Breast epithelium (tissue), 3 donors: ENCODE measurements at regions not wholly inside any gene's neighbourhood (a gene's known extent, or its start where the extent isn't known, plus 50 kb on each side); places are given as distances from the start of the nearest gene placed in this dataset.

ENCODE experiments used
- POLR2AphosphoS5 ChIP-seq, 3 donors: sonication (generic); formaldehyde crosslinking; IDR thresholded peaks; one replicate each; pipeline ENCODE4 v1.6.1; 2017; ENCODE audit warnings: antibody characterized with exemption in 3 of 3
- TF ChIP-seq, protein P1 (sequence below), 3 donors: fragments of 450-650 bp; IDR thresholded peaks; one replicate each; pipeline ENCODE4 v1.5.1; 2016 to 2017; ENCODE audit warnings: antibody characterized with exemption in 3 of 3, mild to moderate bottlenecking in 3 of 3, moderate library complexity in 3 of 3

DNA sequence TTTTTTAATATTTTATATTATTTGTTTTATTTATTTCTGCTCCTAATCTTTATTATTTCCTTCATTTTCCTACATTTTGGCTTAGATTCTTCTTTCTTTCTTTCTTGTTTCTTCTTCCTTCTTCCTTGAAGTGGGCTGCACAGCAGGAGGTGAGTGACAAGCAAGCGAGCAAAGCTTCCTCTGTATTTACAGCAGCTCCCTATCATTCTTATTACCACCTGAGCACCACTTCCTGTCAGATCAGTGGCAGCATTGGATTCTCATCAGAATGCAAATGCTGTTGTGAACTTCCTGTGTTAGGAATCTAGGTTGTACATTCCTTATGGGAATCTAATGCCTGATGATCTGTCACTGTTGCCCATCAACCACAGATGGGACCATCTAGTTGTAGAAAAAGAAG lies 784.9 kb upstream of the LUZP2 start:
- no peak for TF ChIP-seq POLR2AphosphoS5 (IDR thresholded peaks at IDR 0.05)
- TF ChIP-seq, protein P1, sequence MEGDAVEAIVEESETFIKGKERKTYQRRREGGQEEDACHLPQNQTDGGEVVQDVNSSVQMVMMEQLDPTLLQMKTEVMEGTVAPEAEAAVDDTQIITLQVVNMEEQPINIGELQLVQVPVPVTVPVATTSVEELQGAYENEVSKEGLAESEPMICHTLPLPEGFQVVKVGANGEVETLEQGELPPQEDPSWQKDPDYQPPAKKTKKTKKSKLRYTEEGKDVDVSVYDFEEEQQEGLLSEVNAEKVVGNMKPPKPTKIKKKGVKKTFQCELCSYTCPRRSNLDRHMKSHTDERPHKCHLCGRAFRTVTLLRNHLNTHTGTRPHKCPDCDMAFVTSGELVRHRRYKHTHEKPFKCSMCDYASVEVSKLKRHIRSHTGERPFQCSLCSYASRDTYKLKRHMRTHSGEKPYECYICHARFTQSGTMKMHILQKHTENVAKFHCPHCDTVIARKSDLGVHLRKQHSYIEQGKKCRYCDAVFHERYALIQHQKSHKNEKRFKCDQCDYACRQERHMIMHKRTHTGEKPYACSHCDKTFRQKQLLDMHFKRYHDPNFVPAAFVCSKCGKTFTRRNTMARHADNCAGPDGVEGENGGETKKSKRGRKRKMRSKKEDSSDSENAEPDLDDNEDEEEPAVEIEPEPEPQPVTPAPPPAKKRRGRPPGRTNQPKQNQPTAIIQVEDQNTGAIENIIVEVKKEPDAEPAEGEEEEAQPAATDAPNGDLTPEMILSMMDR (IDR thresholded peaks at IDR 0.05): no peak
